ENCODE measurements at regions not wholly inside any gene's neighbourhood (a gene's known extent, or its start where the extent isn't known, plus 50 kb on each side); places are given as distances from the start of the nearest gene placed in this dataset.
"Not testable (repeated sequence)": the region's sequence is repeated elsewhere in the genome, so short reads cannot be mapped to it uniquely, and the experiment has no call there.

GRCh38 chr5:1958211-1959010 is 75.7 kb upstream of the IRX4 start:
- no peak for DNase-seq (ENCODE audit: low spot score)
- ATAC-seq: no peak

- DNase-seq (ENCODE audit: low spot score) (no peak), ATAC-seq (no peak)
Measured at GRCh38 chr5:1955586-1955985, 72.9 kb upstream of the IRX4 start.

GRCh38 chr5:1953710-1954109 is 71.0 kb upstream of the IRX4 start:
- DNase-seq (ENCODE audit: low spot score); ATAC-seq: not testable (repeated sequence)

- DNase-seq (ENCODE audit: low spot score): no peak
- no peak for ATAC-seq
Measured at GRCh38 chr5:1952444-1953099, 69.8 kb upstream of the IRX4 start.

- DNase-seq (ENCODE audit: low spot score): no peak
- no peak for ATAC-seq
Measured at GRCh38 chr5:1952021-1952420, 69.3 kb upstream of the IRX4 start.

GRCh38 chr5:1951165-1951816 is 68.6 kb upstream of the IRX4 start:
- DNase-seq (ENCODE audit: low spot score) (no peak), ATAC-seq (no peak)

GRCh38 chr5:1950708-1951103 is 68.0 kb upstream of the IRX4 start:
- DNase-seq (ENCODE audit: low spot score): no peak

GRCh38 chr5:1950096-1950707 is 67.5 kb upstream of the IRX4 start:
- no peak for ATAC-seq
- DNase-seq (ENCODE audit: low spot score): no peak

More at GRCh38 chr5:1950708-1951103, 68.0 kb upstream of the IRX4 start:
- no peak for ATAC-seq

- DNase-seq (ENCODE audit: low spot score) (no peak), ATAC-seq (no peak)
Measured at GRCh38 chr5:1949253-1949652, 66.5 kb upstream of the IRX4 start.

GRCh38 chr5:1948663-1949191 is 66.0 kb upstream of the IRX4 start:
- DNase-seq (ENCODE audit: low spot score) (no peak), ATAC-seq (no peak)

- ATAC-seq (no peak), DNase-seq (ENCODE audit: low spot score) (no peak)
Measured at GRCh38 chr5:1948111-1948510, 65.4 kb upstream of the IRX4 start.

GRCh38 chr5:1946776-1947175 is 64.1 kb upstream of the IRX4 start:
- DNase-seq (ENCODE audit: low spot score) (no peak), ATAC-seq (no peak)

GRCh38 chr5:1946122-1946677 is 63.5 kb upstream of the IRX4 start:
- ATAC-seq: no peak
- DNase-seq (ENCODE audit: low spot score): no peak

- DNase-seq (ENCODE audit: low spot score): no peak
Measured at GRCh38 chr5:1945606-1946005, 62.9 kb upstream of the IRX4 start.

GRCh38 chr5:1944408-1944807 is 61.7 kb upstream of the IRX4 start:
- ATAC-seq (no peak), DNase-seq (ENCODE audit: low spot score) (no peak)

More at GRCh38 chr5:1945606-1946005, 62.9 kb upstream of the IRX4 start:
- no peak for ATAC-seq

- DNase-seq (ENCODE audit: low spot score): no peak
- no peak for ATAC-seq
Measured at GRCh38 chr5:1943481-1943880, 60.8 kb upstream of the IRX4 start.

- no peak for DNase-seq (ENCODE audit: low spot score)
- no peak for ATAC-seq
Measured at GRCh38 chr5:1942630-1943029, 59.9 kb upstream of the IRX4 start.

GRCh38 chr5:1942158-1942557 is 59.4 kb upstream of the IRX4 start:
- ATAC-seq: no peak
- DNase-seq (ENCODE audit: low spot score): no peak

GRCh38 chr5:1939256-1939655 is 56.5 kb upstream of the IRX4 start:
- DNase-seq (ENCODE audit: low spot score): no peak
- ATAC-seq: no peak

- no peak for DNase-seq (ENCODE audit: low spot score)
- ATAC-seq: no peak
Measured at GRCh38 chr5:1938310-1939000, 55.7 kb upstream of the IRX4 start.
